ENCODE measurements at regions not wholly inside any gene's neighbourhood (a gene's known extent, or its start where the extent isn't known, plus 50 kb on each side); places are given as distances from the start of the nearest gene placed in this dataset.
A peak's percentile ranks its signal among the peaks of the same experiment; 100 is the strongest.
"Not testable (repeated sequence)": the region's sequence is repeated elsewhere in the genome, so short reads cannot be mapped to it uniquely, and the experiment has no call there.

DNA sequence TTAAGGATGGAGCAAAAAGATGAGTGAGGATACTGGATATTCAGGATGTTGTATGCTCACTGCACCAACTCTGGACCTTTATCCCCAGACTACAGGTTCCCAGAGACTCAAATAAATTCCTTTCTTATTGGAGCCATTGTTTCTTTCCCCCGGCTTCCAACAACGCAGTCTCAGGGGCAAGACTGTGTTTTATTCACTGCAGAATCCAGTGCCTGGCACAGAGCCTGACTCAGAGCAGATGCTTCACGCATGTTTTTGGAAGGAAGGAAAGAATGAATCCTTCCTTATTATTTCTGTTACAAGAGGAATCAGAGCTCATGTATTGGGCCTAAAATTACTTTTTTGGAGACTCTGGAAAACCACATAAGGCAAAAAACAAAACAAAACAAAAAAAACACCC is 96.0 kb upstream of the VGLL4 start:
- no peak for DNase-seq (ENCODE audit: low spot score)
- no peak for ATAC-seq

- ATAC-seq: no peak
- DNase-seq (ENCODE audit: low spot score): no peak
Observed at GRCh38 chr3:11739123-11739522, 95.4 kb upstream of the VGLL4 start.

- ATAC-seq (no peak), DNase-seq (ENCODE audit: low spot score) (no peak)
Observed at GRCh38 chr3:11737742-11738141, 94.0 kb upstream of the VGLL4 start.

DNA sequence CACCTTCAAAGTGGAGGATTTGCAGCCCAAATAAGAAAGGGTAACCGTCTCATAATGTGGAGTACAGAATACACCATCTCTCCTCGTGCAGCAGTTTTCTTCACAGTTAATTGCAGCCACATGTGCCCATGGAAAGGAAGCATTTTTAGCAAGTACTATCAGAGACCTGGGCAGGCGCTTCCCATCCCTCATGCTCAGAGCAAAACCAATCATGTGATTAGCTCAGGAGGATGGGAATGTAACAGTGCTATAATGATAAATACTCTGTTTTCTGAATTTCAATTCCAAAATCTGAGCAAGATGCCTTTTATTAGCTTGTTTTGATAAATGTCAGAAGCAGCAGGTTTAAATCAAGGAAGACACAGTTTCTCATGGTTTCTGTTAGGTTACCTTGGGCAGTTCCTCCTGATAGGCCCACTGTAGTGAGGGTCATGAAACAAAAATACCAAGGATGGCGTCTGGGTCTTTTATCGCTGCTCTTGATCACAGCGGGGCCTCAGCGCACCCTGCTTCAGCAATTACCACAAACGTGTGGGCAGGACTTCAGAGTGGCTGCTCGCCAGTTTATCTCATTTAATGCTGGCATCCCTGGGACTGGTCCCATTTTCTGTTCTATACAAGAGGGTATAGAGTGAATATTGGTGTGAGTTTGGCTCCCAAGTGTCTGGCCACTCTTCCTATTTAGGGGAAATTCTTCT is 92.6 kb upstream of the VGLL4 start:
- no peak for ATAC-seq
- no peak for DNase-seq (ENCODE audit: low spot score)

DNA sequence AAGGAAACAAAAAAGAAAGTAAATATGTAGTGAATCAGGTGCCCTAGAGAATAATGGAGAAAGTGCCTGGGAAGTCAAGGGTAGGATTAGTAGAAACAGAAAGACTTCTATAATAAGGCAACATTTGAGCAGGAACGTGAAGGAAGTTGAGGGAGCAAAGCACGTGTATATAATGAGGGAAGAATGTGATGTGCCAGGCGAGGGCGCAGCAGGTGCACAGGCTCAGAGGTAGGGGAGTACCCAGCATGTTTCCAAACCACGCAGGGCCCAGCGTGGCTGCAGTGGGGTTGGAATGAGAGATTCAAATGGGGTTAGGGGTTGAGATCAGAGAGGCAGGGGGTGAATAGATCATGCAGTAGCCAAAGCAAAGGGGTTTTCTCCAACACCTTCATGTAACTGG is 91.9 kb upstream of the VGLL4 start:
- no peak for DNase-seq (ENCODE audit: low spot score)

GRCh38 chr3:11735111-11735510 is 91.4 kb upstream of the VGLL4 start:
- not testable (repeated sequence) for ATAC-seq; DNase-seq (ENCODE audit: low spot score)

More for the DNA sequence above, 91.9 kb upstream of the VGLL4 start:
- ATAC-seq: no peak

DNA sequence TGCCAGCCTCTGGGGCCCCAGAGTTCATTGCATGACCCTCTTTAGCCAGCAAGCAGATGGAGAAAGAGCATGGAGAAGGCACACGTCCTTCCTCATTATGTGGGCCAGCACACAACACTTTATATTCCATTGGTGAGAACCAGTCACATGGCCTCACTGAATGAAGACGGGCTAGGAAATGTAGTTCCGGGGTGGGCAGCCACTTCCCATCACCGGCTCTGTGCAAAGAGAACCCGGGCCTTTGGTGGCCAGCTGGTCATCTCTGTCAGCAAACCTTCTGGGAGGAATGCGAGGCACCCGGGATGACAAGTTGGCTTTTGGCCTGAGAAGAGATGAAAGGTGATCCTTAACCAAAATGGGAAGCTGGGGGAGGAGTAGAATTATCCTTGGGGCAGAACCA is 90.2 kb upstream of the VGLL4 start:
- no peak for DNase-seq (ENCODE audit: low spot score)
- no peak for ATAC-seq

DNA sequence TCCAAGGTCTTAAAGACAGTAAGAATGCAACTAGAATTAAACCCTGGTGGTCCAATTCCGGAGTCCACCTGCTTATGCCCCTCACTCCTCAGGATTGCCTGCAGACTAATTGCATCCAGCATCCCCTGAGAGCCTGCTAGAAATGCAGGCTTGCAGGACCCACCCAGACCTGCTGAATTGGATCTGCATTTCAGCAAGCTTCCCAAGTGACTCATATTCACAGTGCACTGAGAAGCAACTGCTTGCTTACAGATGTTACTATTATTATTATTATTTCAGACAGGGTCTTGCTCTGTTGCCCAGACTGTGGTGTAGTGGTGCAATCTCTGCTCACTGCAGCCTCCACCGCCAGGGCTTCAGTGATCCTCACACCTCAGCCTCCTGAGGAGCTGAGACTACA is 83.5 kb upstream of the VGLL4 start:
- ATAC-seq (no peak), DNase-seq (ENCODE audit: low spot score) (no peak)

- no peak for ATAC-seq
- DNase-seq (ENCODE audit: low spot score): no peak
Observed at GRCh38 chr3:11726146-11726545, 82.4 kb upstream of the VGLL4 start.

DNA sequence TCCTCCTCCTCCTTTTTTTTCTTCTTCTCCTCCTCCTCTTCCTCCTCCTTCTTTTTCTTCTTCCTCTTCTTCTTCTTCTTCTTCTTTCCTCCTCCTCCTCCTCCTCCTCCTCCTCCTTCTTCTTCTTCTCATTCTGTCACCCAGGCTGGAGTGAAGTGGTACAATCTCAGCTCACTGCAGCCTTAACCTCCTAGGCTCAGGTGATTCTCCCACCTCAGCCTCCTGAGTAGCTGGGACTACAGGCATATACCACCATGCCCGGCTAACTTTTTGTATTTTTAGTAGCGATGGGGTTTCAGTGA is 81.6 kb upstream of the VGLL4 start:
- ATAC-seq; DNase-seq (ENCODE audit: low spot score): not testable (repeated sequence)

DNA sequence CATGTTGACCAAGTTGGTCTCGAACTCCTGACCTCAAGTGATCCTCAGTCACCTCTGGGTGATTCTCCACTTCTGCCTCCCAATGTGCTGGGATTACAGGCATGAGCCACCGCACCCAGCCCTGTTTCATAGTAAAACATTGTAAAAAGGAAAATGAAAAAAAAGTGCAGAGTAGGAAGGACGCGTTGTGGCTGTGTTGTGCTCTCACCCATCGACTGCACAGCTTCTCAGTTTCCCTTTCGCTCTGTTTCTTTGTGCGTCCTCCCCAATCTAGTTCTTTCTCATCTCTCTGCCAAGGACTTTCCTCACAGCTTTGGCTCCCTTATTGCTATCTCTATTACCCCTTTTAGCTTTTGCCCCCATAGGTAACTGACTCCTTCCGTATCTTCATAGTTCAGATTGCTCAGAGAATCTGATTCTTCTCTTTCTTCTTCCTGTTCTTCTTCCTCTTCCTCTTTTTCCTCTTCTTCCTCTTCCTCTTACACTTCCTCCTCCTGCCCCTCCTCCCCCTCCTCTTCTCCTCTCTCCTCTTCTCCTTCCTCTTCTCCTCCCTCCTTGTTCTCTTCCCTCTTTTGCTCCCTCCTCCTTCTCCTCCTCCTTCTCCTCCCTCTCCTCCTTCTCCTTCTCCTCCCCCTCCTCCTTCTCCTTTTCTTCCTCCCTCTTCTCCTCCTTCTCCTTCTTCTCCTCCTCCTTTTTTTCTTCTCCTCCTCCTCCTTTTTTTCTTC is 81.1 kb upstream of the VGLL4 start:
- ATAC-seq (no peak), DNase-seq (ENCODE audit: low spot score) (no peak)

DNA sequence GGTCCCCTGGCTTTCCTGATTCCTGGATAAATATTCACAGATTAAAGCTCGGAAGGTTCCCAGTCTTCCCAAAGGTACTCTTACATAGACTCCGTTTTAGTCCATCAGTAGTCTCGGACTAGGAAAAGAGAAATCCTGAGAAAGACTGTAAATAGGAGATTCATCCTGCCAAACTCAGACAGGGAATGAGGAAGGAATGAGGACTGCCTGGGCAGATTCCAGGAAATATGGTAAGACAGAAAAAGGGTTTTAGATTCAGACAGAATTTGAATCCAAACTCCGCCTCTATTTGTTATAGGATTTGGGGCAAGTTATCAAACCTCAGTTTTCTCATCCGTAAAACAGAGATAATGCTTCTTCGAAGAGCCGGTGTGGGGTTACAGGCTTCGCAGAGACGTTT is 77.8 kb upstream of the VGLL4 start:
- no peak for DNase-seq (ENCODE audit: low spot score)
- no peak for ATAC-seq

DNA sequence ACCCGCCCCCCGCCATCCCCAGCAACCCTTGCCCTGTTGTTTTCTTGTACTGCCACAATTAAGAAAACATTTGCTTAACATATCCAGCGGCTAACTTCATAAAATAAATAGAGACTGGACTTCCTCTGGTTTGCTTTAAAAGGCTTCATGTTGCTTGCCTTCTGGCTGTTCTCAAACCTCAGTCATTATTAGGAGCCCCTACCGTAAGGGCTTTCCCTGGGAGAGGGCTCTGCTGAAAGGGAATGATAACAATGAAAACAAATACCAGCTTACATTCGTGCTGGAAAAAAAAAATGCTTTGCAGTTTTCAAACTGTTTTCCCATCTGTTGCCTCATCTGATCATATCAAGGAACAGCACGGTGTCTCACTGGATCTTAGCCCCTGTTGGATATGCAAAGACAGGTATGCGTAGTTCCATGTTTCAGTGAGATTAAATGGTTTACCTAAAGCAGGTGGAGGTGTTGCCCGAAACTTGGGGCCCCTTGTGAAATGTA is 77.2 kb upstream of the VGLL4 start:
- ATAC-seq (no peak), DNase-seq (ENCODE audit: low spot score) (no peak)

DNA sequence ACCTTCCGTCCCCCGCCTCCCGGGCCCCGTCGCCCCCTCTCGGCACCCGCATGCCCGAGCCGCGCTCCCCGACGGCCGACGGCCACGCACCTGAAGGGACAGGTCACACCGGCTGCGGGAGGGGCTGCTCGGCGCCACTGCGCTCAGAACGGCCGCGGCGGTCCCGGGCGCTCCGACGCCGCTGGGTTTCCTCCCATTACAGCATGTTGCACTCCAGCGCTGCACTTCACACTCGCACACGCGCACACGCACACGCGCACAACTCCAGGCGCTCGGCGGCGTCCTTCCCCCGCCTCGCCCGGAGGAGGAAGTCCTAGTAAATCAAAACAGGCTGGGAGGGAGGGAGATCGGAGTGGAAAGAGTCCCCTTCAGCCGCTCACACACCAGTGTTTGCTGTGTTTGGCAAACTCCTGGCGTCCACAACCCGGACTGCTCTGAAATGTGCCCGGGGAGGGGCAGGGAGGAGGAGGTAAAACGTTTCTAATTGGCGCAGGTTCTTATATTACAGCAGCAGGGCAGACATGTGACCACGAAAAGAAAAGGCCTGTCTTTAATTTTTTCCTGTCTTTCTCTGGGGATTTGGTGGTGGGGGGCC is 76.7 kb upstream of the VGLL4 start:
- ATAC-seq (peak; percentile 70), DNase-seq (ENCODE audit: low spot score) (peak; percentile 87)

GRCh38 chr3:11719406-11720303 is 75.9 kb upstream of the VGLL4 start:
- ATAC-seq (peak; percentile 88), DNase-seq (ENCODE audit: low spot score) (peak; percentile 95)

GRCh38 chr3:11718637-11719405 is 75.1 kb upstream of the VGLL4 start:
- peak; percentile 16 for ATAC-seq

DNA sequence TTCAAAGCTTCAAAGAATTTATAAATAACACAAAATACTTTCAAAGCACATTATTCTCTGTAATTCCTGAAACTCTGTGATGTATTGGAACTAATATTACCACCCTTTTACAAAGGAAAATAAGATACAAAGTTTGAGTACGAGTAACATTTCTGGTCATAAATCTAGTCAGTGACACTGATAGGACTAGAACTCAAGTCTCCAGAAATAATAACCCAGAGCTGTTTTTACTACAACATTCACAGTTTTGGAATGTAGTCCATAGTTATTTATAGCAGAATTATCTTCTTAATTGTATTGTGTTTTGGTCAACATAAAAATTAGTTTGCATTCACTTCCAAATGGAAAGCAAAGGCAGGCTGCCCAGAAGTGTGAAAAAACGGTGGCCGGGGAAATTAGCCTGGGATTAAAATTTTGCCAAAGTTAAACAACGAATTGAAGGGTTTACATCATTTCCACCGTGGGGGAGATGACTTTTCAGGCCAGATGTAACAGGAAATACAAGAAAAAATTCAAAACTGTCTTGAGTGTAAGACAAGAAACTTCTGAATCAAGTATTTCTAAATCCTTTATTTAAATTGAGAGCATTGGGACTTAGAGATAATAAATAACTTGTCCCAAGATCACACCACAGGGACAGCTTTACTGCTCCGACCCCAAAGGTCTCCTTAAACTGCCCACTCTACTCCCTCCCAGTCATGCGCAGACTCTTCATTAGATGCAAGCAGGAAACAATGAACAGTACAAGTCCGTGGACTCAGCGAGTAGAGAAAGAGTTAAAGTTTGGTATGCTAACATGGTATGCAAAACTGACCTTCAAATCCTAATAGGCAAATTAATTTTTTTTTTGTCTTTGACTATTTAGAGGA is 74.3 kb upstream of the VGLL4 start:
- DNase-seq (ENCODE audit: low spot score): no peak

More at GRCh38 chr3:11718637-11719405, 75.1 kb upstream of the VGLL4 start:
- DNase-seq (ENCODE audit: low spot score): peak; percentile 53

GRCh38 chr3:11717301-11717700 is 73.6 kb upstream of the VGLL4 start:
- ATAC-seq (no peak), DNase-seq (ENCODE audit: low spot score) (no peak)

More for the DNA sequence above, 74.3 kb upstream of the VGLL4 start:
- ATAC-seq: no peak

- ATAC-seq (no peak), DNase-seq (ENCODE audit: low spot score) (no peak)
Observed at GRCh38 chr3:11716573-11717290, 73.0 kb upstream of the VGLL4 start.
